SK-N-SH treated with all-trans-retinoic acid at 6 μM for 48 hours (cell line): ENCODE measurements at regions not wholly inside any gene's neighbourhood (a gene's known extent, or its start where the extent isn't known, plus 50 kb on each side); places are given as distances from the start of the nearest gene placed in this dataset.

Experiments used
- ATAC-seq: fragments of 200-7000 bp; cut with Tn5 transposase; 3 replicates; pipeline ENCODE4 v1.9.1; 2020; ENCODE audit warnings: mild to moderate bottlenecking, moderate library complexity
- ARNTL ChIP-seq: fragments of 450-650 bp; formaldehyde crosslinking; IDR thresholded peaks from 2 replicates; pipeline ENCODE4 v1.5.0; 2020; ENCODE audit warnings: low read depth, mild to moderate bottlenecking, moderate library complexity, borderline replicate concordance
- CREB5 ChIP-seq: fragments of 250-450 bp; sonication (Bioruptor Pico); IDR thresholded peaks from 2 replicates; pipeline ENCODE4 v1.5.1; 2020; ENCODE audit warnings: low read depth, mild to moderate bottlenecking, moderate library complexity
- CSDC2 ChIP-seq: fragments of 250-450 bp; sonication (Bioruptor Pico); IDR thresholded peaks from 2 replicates; pipeline ENCODE4 v1.5.0; 2020; ENCODE audit warnings: mild to moderate bottlenecking, moderate library complexity
- CSRNP3 ChIP-seq: fragments of 250-450 bp; sonication (Bioruptor Pico); IDR thresholded peaks from 2 replicates; pipeline ENCODE4 v1.5.1; 2021; ENCODE audit warnings: mild to moderate bottlenecking, moderate library complexity
- ESRRG ChIP-seq: fragments of 250-450 bp; sonication (Bioruptor Pico); IDR thresholded peaks from 2 replicates; pipeline ENCODE4 v1.6.1; 2021; ENCODE audit warnings: mild to moderate bottlenecking
- GLIS3 ChIP-seq: fragments of 250-450 bp; sonication (Bioruptor Pico); IDR thresholded peaks from 2 replicates; pipeline ENCODE4 v1.5.0; 2020; ENCODE audit warnings: mild to moderate bottlenecking, moderate library complexity
- ISL1 ChIP-seq: fragments of 250-450 bp; sonication (Bioruptor Pico); IDR thresholded peaks from 2 replicates; pipeline ENCODE4 v2.1.2; 2022; ENCODE audit warnings: mild to moderate bottlenecking, moderate library complexity
- OSR1 ChIP-seq: fragments of 250-450 bp; sonication (Bioruptor Pico); IDR thresholded peaks from 2 replicates; pipeline ENCODE4 v1.8.0; 2022; ENCODE audit warnings: moderate library complexity, mild to moderate bottlenecking, inconsistent platforms
- PATZ1 ChIP-seq: fragments of 250-450 bp; sonication (Bioruptor Pico); IDR thresholded peaks from 2 replicates; pipeline ENCODE4 v1.8.0; 2020; ENCODE audit warnings: mild to moderate bottlenecking, moderate library complexity, borderline replicate concordance
- POU6F1 ChIP-seq: fragments of 250-450 bp; sonication (Bioruptor Pico); IDR thresholded peaks from 2 replicates; pipeline ENCODE4 v1.8.0; 2021; ENCODE audit warnings: low read depth, mild to moderate bottlenecking, moderate library complexity, borderline replicate concordance
- PPARA ChIP-seq: fragments of 250-450 bp; sonication (Bioruptor Pico); IDR thresholded peaks from 2 replicates; pipeline ENCODE4 v1.5.0; 2020; ENCODE audit warnings: mild to moderate bottlenecking, borderline replicate concordance
- RARB ChIP-seq: fragments of 250-450 bp; sonication (Bioruptor Pico); IDR thresholded peaks from 2 replicates; pipeline ENCODE4 v1.8.0; 2021; ENCODE audit warnings: mild to moderate bottlenecking, moderate library complexity
- SNAI2 ChIP-seq: fragments of 250-450 bp; sonication (Bioruptor Pico); IDR thresholded peaks from 2 replicates; pipeline ENCODE4 v1.5.0; 2020; ENCODE audit warnings: mild to moderate bottlenecking, moderate library complexity
- TCF4 ChIP-seq: fragments of 250-450 bp; sonication (Bioruptor Pico); IDR thresholded peaks from 2 replicates; pipeline ENCODE4 v1.8.0; 2021; ENCODE audit warnings: mild to moderate bottlenecking, moderate library complexity, borderline replicate concordance
- TOX ChIP-seq: fragments of 250-450 bp; sonication (Bioruptor Pico); IDR thresholded peaks from 2 replicates; pipeline ENCODE4 v1.8.0; 2021; ENCODE audit warnings: mild to moderate bottlenecking, moderate library complexity, borderline replicate concordance
- TSHZ2 ChIP-seq: fragments of 250-450 bp; sonication (Bioruptor Pico); IDR thresholded peaks from 2 replicates; pipeline ENCODE4 v1.5.0; 2020; ENCODE audit warnings: mild to moderate bottlenecking, moderate library complexity
- ZC3H10 ChIP-seq: fragments of 250-450 bp; sonication (Bioruptor Pico); IDR thresholded peaks from 2 replicates; pipeline ENCODE4 v1.5.1; 2021; ENCODE audit warnings: mild to moderate bottlenecking, moderate library complexity
- ZFP3 ChIP-seq: fragments of 250-450 bp; sonication (Bioruptor Pico); IDR thresholded peaks from 2 replicates; pipeline ENCODE4 v1.5.0; 2020; ENCODE audit warnings: mild to moderate bottlenecking, moderate library complexity
- ZFP30 ChIP-seq: fragments of 450-650 bp; formaldehyde crosslinking; IDR thresholded peaks from 2 replicates; pipeline ENCODE4 v1.5.0; 2022; ENCODE audit warnings: mild to moderate bottlenecking, moderate library complexity
- ZNF565 ChIP-seq: fragments of 450-650 bp; formaldehyde crosslinking; conservative IDR thresholded peaks from 2 replicates; pipeline ENCODE4 v1.5.0; 2020; ENCODE audit warnings: low read depth, mild to moderate bottlenecking, moderate library complexity
- ZNF8 ChIP-seq: fragments of 450-650 bp; formaldehyde crosslinking; IDR thresholded peaks from 2 replicates; pipeline ENCODE4 v1.5.0; 2020; ENCODE audit warnings: mild to moderate bottlenecking, moderate library complexity

- TF ChIP-seq TSHZ2 (CRISPR knock-in tag) (no peak), ZFP3 (no peak), ZFP30 (CRISPR knock-in tag) (no peak), PPARA (CRISPR knock-in tag) (no peak), ZNF8 (CRISPR knock-in tag) (no peak), TOX (CRISPR knock-in tag) (no peak), OSR1 (CRISPR knock-in tag) (no peak), SNAI2 (CRISPR knock-in tag) (no peak), CSDC2 (CRISPR knock-in tag) (no peak), PATZ1 (CRISPR knock-in tag) (no peak), GLIS3 (CRISPR knock-in tag) (no peak), TCF4 (CRISPR knock-in tag) (no peak), POU6F1 (no peak), CSRNP3 (CRISPR knock-in tag) (no peak), RARB (no peak), ARNTL (no peak), ESRRG (CRISPR knock-in tag) (no peak)
- ATAC-seq, result no peak
Measured at GRCh38 chr2:226017107-226017506, 617.6 kb downstream of the NYAP2 start.

GRCh38 chr2:226011716-226012450 is 612.4 kb downstream of the NYAP2 start:
- TF ChIP-seq ZFP30 (CRISPR knock-in tag), result no peak
- TF ChIP-seq ISL1 (CRISPR knock-in tag), result no peak
- TF ChIP-seq PPARA (CRISPR knock-in tag), result no peak
- ATAC-seq, result no peak; the same call in 1 of the 3 replicates

GRCh38 chr2:226002438-226002837 is 602.9 kb downstream of the NYAP2 start:
- TF ChIP-seq ZC3H10 (no peak), ESRRG (CRISPR knock-in tag) (no peak), PATZ1 (CRISPR knock-in tag) (no peak), ISL1 (CRISPR knock-in tag) (no peak), ZFP3 (no peak), CSRNP3 (CRISPR knock-in tag) (no peak), ZFP30 (CRISPR knock-in tag) (no peak), CREB5 (CRISPR knock-in tag) (no peak), CSDC2 (CRISPR knock-in tag) (no peak), TOX (CRISPR knock-in tag) (no peak), ZNF565 (CRISPR knock-in tag) (no peak), TCF4 (CRISPR knock-in tag) (no peak), OSR1 (CRISPR knock-in tag) (no peak), SNAI2 (CRISPR knock-in tag) (no peak)
- peak; percentile 73 for ATAC-seq
